Ishikawa (cell line): ENCODE measurements at regions not wholly inside any gene's neighbourhood (a gene's known extent, or its start where the extent isn't known, plus 50 kb on each side); places are given as distances from the start of the nearest gene placed in this dataset.

Source experiments
- CEBPB ChIP-seq: IDR thresholded peaks from 2 replicates; pipeline ENCODE4 v1.6.1; 2012
- EGR1 ChIP-seq: IDR thresholded peaks from 2 replicates; pipeline ENCODE4 v1.6.1; 2012
- EP300 ChIP-seq: IDR thresholded peaks from 2 replicates; pipeline ENCODE4 v1.6.1; 2012; ENCODE audit warnings: borderline replicate concordance
- TAF1 ChIP-seq: IDR thresholded peaks from 2 replicates; pipeline ENCODE4 v1.6.1; 2012; ENCODE audit warnings: low read depth, mild to moderate bottlenecking
- TF ChIP-seq, protein P1 (sequence below): IDR thresholded peaks from 2 replicates; pipeline ENCODE4 v1.6.1; 2012; ENCODE audit warnings: low read depth, mild to moderate bottlenecking

- TF ChIP-seq EGR1, result no peak
- TF ChIP-seq CEBPB, result no peak
- TF ChIP-seq, protein P1, sequence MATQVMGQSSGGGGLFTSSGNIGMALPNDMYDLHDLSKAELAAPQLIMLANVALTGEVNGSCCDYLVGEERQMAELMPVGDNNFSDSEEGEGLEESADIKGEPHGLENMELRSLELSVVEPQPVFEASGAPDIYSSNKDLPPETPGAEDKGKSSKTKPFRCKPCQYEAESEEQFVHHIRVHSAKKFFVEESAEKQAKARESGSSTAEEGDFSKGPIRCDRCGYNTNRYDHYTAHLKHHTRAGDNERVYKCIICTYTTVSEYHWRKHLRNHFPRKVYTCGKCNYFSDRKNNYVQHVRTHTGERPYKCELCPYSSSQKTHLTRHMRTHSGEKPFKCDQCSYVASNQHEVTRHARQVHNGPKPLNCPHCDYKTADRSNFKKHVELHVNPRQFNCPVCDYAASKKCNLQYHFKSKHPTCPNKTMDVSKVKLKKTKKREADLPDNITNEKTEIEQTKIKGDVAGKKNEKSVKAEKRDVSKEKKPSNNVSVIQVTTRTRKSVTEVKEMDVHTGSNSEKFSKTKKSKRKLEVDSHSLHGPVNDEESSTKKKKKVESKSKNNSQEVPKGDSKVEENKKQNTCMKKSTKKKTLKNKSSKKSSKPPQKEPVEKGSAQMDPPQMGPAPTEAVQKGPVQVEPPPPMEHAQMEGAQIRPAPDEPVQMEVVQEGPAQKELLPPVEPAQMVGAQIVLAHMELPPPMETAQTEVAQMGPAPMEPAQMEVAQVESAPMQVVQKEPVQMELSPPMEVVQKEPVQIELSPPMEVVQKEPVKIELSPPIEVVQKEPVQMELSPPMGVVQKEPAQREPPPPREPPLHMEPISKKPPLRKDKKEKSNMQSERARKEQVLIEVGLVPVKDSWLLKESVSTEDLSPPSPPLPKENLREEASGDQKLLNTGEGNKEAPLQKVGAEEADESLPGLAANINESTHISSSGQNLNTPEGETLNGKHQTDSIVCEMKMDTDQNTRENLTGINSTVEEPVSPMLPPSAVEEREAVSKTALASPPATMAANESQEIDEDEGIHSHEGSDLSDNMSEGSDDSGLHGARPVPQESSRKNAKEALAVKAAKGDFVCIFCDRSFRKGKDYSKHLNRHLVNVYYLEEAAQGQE, result no peak
- no peak for TF ChIP-seq TAF1
- no peak for TF ChIP-seq EP300
These were observed 435.4 kb downstream of the BCKDHB start for GRCh38 chr6:80541886-80542285.
